AG04450 (cell line): ENCODE measurements at regions not wholly inside any gene's neighbourhood (a gene's known extent, or its start where the extent isn't known, plus 50 kb on each side); places are given as distances from the start of the nearest gene placed in this dataset.

Experiments
- CTCF ChIA-PET: fragments of 300-600, 350-600 bp; formaldehyde crosslinking; extraction: SDS; loops from one replicate; lab custom pipeline; 2022; ENCODE audit warnings: antibody characterized with exemption, inconsistent platforms; lab: Charles Lee
- POLR2A ChIA-PET: fragments of 350-600 bp; formaldehyde crosslinking; extraction: SDS; loops from one replicate; lab custom pipeline; 2021; ENCODE audit warnings: antibody characterized with exemption, inconsistent platforms; lab: Yijun Ruan, JAX
- DNase-seq: peaks from one replicate; pipeline ENCODE4 v3.0.0-alpha.2; 2011; ENCODE audit warnings: low read depth, low spot score
- H3K27ac ChIP-seq: one replicate; pipeline ENCODE4 v1.5.1; 2012; ENCODE audit warnings: low read depth, low read length, control low read depth
- H3K27me3 ChIP-seq: one replicate; pipeline ENCODE4 v1.6.0; 2012; ENCODE audit warnings: low read length; ENCODE audit not compliant: control insufficient read depth, insufficient read depth
- H3K4me3 ChIP-seq: 2 replicates; pipeline ENCODE4 v1.5.1; 2011; ENCODE audit warnings: mild to moderate bottlenecking, low read depth, low read length, control low read depth
- H3K9me3 ChIP-seq: 2 replicates; pipeline ENCODE4 v1.5.1; 2012; ENCODE audit warnings: low read length; ENCODE audit not compliant: control insufficient read depth, insufficient read depth
- TF ChIP-seq, protein P1 (sequence below): IDR thresholded peaks from 2 replicates; pipeline ENCODE4 v1.5.1; 2011; ENCODE audit warnings: low read depth, low read length, control low read depth, inconsistent platforms

GRCh38 chr6:21524201-21524600 lies 69.3 kb upstream of the SOX4 start:
- TF ChIP-seq, protein P1, sequence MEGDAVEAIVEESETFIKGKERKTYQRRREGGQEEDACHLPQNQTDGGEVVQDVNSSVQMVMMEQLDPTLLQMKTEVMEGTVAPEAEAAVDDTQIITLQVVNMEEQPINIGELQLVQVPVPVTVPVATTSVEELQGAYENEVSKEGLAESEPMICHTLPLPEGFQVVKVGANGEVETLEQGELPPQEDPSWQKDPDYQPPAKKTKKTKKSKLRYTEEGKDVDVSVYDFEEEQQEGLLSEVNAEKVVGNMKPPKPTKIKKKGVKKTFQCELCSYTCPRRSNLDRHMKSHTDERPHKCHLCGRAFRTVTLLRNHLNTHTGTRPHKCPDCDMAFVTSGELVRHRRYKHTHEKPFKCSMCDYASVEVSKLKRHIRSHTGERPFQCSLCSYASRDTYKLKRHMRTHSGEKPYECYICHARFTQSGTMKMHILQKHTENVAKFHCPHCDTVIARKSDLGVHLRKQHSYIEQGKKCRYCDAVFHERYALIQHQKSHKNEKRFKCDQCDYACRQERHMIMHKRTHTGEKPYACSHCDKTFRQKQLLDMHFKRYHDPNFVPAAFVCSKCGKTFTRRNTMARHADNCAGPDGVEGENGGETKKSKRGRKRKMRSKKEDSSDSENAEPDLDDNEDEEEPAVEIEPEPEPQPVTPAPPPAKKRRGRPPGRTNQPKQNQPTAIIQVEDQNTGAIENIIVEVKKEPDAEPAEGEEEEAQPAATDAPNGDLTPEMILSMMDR: no peak
- DNase-seq: no peak
- Histone ChIP-seq H3K9me3 (no peaks in the 10 kb centered on the region), H3K27ac (no peak overlapping the region), H3K4me3 (no peak overlapping the region), H3K27me3 (peaks cover 9% of the 10 kb centered on the region)
- ChIA-PET CTCF (no interaction called here), POLR2A (no interaction called here)

- DNase-seq: no peak
- CTCF ChIA-PET: no interaction called here
- Histone ChIP-seq H3K9me3 (no peaks in the 10 kb centered on the region), H3K4me3 (no peak overlapping the region), H3K27me3 (peaks cover 9% of the 10 kb centered on the region), H3K27ac (no peak overlapping the region)
- POLR2A ChIA-PET: interaction anchor here (0.7 kb wide), 1 partner anchor 675 kb away, joined by 4 read pairs; no protein-coding TSS in a partner anchor
- TF ChIP-seq, protein P1: no peak
Measured at GRCh38 chr6:21526974-21527373, 66.6 kb upstream of the SOX4 start.

GRCh38 chr6:21527731-21528130 lies 65.8 kb upstream of the SOX4 start:
- CTCF ChIA-PET: no interaction called here
- no peak overlapping the region for H3K27ac ChIP-seq
- TF ChIP-seq, protein P1: no peak
- peaks cover 9% of the 10 kb centered on the region for H3K27me3 ChIP-seq
- no peaks in the 10 kb centered on the region for H3K9me3 ChIP-seq
- no peak for DNase-seq
- POLR2A ChIA-PET: no interaction called here
- H3K4me3 ChIP-seq: no peak overlapping the region

- no peak for DNase-seq
- no peak overlapping the region for H3K4me3 ChIP-seq
- no peak overlapping the region for H3K27ac ChIP-seq
- CTCF ChIA-PET: no interaction called here
- H3K27me3 ChIP-seq: no peaks in the 10 kb centered on the region
- TF ChIP-seq, protein P1: no peak
- H3K9me3 ChIP-seq: no peaks in the 10 kb centered on the region
- POLR2A ChIA-PET: no interaction called here
Measured at GRCh38 chr6:21529431-21529830, 64.1 kb upstream of the SOX4 start.

DNA sequence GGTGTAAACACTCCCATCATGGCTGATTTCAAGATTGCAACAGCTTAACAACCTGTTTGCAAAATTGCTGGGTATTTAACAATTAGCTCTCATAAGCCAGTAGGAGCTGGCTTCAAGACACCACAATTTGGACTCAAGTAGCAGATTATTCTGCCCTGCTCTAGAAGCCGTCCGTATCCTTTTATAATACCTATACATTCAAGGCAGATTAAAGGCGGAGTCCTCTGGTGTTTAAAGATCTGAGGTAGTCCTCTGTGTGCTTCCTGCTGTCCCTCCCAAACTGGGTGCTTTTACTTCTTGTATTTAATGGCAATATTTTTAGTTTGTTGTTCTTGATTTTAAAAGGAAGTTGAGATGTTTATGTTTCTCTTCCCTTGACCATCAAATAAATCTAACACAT lies 62.2 kb upstream of the SOX4 start:
- POLR2A ChIA-PET: no interaction called here
- CTCF ChIA-PET: no interaction called here
- DNase-seq: no peak

More for the DNA sequence above, 62.2 kb upstream of the SOX4 start:
- Histone ChIP-seq H3K27me3 (no peaks in the 10 kb centered on the region), H3K9me3 (no peaks in the 10 kb centered on the region), H3K4me3 (no peak overlapping the region), H3K27ac (no peak overlapping the region)
- TF ChIP-seq, protein P1: no peak
